Hippocampal formation (tissue), 2 donors: ENCODE measurements at regions not wholly inside any gene's neighbourhood (a gene's known extent, or its start where the extent isn't known, plus 50 kb on each side); places are given as distances from the start of the nearest gene placed in this dataset.
"Not testable (repeated sequence)": the region's sequence is repeated elsewhere in the genome, so short reads cannot be mapped to it uniquely, and the experiment has no call there.

Source experiments
- DNase-seq, 2 donors: peaks; one replicate each; lab custom pipeline; 2025; lab: John Stamatoyannopoulos, UW

DNA sequence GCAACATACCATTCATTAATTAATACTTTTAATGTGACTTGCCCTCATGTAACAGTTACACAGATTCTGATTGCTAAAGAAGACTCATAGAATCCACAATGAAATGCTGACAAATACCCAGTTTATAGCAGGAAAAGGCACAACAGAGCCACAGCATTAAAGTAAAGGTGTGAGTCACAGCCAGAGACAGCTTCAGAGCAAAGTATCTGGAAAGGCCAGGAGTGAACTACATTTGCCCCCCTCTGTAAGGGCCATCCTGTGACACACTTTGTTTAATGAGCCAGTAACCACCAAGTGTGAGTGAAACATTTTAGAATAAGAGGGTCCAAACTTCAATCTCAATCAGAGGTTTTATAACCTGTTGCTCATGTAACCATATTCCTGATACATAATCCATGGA, 133.8 kb upstream of the TACR3 start:
- DNase-seq: no peak

DNA sequence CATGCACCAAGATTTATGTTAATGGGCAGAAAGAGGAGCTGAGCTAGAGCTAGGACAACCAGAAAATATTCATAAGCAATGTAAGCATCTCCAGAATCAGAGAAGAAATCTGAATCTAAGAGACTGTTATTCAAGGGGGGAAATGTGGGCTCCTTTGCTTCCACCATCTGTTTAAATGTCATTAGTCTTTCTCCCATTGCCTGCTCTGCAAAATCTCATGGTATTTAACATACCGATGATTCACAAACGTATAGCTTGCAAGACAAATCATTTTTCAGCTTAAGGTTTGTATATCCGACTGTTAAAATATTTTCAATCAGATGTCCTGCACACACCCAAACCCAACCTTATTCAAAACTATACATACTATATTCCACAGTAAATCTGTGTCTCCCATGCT, 133.4 kb upstream of the TACR3 start:
- no peak for DNase-seq

DNA sequence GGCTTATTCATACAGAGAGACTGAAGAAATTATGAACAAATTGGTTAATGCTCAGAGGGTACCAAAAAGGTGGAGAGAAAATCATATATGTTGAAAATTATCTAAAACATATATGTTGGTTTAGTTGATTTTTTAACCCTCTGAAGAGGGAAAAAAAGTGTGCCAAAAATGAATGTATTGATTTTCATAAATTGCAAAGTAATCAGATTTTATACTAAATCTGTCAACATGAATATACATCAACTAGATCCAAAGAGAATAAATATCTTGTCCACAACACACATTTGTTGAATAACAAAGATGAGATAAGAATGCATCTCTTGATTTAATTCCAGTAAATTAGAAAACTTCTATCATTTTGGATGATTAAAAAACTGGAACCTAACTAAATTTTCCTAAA, 125.3 kb upstream of the TACR3 start:
- DNase-seq: no peak

DNA sequence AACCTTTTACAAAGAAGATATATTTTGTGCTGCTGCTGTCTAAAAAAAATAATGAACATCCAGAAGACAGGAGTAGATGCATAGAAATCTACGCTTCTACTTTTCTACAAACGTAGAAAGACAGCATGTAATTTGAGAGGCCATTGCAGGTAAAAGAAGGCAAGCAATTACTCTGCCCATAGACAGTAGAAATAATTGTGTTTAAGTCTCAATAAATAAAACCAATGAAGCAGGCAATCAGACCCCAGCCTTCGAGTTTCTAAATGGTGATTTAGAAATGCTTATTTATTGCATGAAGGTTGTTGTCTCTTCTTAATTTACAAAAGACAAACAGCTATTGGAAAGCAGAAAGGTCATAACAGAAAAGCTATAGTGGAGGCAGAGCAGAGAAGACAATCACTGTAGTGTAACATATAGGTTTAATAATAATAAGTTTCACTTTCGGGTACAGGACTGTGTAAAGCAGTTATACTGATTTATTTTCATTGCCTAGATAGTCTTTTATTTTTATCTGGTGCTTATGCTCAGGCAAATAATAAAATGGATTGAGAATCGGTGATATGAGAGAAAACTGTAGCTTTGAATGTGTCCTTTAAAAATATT, 123.0 kb upstream of the TACR3 start:
- no peak for DNase-seq

DNA sequence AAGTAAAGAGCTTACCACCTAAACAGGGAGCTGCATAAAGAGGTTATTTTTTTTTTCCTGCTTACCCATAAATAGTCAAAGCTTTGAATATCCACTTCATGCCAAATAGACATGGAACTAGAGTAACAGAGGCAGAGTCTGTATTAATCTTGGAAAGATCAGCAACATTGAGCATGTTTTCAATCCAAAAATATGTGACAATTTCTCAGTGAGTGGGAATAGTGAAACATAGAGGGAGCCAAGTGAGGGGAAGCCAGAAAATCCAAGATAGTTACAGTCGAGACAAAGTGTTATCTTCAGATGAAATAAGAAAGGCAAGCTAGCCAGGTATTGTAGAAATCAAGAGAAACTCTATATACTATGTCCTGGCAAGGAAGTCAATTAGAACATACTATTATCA, 122.3 kb upstream of the TACR3 start:
- DNase-seq: no peak

DNA sequence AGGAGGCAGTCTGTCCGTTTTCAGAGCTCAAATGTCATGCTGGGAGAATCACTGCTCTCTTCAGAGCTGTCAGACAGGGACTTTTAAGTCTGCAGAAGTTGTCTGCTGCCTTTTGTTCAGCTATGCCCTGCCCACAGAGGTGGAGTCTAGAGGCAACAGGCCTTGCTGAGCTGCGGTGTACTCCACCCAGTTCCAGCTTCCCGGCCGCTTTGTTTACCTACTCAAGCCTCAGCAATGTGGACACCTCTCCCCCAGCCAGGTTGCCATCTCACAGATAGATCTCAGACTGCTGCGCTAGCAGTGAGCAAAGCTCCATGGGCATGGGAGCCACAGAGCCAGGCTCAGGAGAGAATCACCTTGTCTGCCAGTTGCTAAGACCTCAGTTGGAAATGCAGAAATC, 90.5 kb upstream of the TACR3 start:
- not testable (repeated sequence) for DNase-seq

DNA sequence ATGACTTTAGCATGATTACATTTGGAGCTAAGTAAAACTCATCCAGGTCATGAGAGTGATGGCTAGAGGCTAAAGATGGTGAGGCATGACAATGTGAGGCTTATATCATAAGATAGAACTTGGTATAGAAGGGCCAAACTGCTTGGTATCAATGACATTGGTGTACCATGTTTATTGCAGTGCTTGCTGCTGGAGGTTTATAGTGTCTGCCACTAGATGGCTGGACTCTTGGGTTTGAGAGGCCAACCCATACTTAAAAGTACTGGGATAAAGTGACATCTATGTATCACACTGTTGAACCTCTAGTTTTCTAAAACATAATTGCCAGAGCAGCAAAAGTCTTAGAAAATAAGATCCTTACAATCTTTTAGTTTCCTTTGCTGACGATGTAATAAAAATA, 83.0 kb upstream of the TACR3 start:
- DNase-seq: no peak

DNA sequence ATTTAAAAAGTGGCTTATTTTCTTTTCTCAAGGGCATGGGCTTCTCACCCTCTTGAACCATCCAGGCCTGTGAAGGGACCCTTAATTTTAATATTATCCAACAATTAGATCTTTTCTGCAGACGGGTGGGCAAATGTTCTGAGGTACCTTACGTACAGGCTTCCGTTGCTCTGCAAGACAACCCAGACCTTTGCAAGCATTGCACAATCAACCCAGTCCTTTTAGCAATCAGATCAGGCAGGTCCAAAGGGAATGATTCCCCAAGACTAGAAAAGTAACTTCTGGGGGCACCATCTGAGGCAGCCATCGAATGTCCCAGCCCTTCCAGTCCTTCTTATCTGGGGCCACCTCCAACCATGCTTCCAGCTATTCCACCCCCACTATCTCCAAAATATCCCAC, 67.3 kb upstream of the TACR3 start:
- no peak for DNase-seq

DNA sequence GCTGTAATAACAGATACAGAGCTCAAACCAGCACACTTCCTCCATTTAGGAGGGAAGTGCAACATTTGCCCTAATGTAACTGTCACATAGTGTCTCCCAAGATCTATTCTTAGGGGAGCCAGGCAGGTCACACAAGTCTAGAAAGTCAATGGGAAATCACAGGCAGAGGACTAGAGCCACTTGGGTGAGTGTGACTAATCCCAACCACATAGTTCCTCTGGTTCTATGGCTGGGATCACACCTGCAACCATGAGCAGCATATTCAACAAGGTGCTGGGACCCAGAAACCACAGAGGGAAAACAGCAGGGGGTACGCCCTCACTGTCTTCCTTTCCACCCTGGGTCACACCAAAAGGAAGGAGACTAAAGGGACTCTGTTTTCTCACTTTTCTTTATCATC, 66.8 kb upstream of the TACR3 start:
- DNase-seq: no peak

DNA sequence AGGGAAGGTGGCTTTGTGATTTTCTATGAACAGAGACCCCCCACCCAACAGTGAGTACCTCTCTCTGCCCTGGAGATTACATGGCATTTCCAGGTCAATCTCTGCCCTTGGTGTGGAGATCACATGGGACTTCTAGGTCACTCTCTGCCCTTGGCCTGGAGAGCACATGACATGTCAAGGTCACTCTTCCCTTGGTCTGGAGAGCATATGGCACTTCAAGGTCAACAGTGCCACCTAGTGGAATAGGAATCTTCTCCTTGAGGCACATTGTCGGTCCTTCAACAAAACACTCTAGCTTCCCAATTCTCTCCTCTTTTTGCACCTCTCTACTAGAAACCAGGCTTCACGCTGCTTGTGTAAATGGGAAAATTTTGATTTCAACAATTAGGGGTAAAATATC, 66.2 kb upstream of the TACR3 start:
- DNase-seq: no peak

DNA sequence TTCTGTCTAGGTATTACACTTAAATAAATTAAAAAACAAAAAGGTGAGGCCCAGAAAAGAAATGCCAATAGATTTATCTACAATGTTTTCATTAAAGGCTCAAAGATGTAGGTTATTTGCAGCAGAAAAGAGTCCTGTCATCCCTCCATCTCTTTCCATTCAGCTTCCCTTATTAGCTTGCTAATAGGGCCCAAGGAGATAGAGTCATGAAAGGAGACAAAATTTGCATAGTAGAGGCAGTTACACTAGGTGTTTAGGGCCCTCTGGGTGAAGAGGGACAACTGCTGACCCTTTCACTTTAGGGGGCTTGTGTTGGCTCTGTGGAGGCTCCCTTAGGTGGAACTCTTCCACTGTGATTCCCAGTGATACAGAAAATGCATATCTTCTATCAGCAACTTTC, 58.4 kb upstream of the TACR3 start:
- no peak for DNase-seq

DNA sequence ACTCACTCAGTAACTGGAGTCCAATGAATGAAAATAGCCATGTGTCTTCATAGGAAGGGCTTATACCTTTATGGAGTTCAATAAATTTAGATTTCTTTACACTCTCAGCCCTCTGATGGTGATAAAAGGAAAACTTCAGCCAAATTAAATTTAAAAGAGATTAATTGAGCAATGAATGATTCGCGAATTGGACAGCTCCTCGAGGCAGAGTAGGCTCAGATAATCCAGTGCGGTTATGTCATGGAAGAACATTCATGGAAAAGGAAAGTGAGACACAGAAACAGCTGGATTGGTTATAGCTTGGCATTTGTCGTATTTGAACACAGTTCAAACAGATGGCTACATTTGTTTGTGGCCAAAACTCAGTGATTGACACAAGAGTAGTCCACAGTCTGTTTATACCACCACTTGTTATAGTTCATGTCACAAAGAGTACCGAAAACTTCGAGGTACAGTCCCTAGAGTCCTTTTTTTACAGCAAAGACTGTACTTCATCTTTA, 54.6 kb upstream of the TACR3 start:
- DNase-seq: no peak

DNA sequence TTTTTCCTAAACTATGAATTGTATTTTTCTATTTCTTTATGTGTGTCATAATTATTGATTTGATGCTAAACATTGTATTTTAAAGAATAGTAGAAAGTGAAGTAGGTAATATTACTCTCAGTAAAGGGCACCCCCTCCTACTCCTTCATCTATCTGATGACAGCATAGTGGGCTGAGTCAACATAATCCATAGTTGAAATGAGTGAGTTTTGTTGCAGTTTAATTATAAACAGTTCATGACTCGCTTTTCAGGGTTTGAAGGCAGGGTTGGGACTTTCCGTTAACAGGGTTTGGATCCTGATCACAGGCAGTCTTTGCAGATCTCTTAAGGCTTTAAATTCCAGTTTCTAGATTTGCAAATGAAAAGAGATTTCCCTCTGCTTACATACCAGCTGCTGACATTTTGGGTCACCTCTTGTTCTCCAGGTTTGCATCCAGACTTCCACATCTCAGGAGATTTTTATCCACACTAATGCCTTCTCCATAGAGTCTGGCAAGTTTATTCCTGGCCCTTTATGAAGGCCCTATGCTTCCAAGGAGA, 54.0 kb upstream of the TACR3 start:
- no peak for DNase-seq
